ENCODE measurements at regions not wholly inside any gene's neighbourhood (a gene's known extent, or its start where the extent isn't known, plus 50 kb on each side); places are given as distances from the start of the nearest gene placed in this dataset.
"Not testable (repeated sequence)": the region's sequence is repeated elsewhere in the genome, so short reads cannot be mapped to it uniquely, and the experiment has no call there.

- no peaks in the 10 kb centered on the region for H3K36me3 Mint-ChIP-seq
- no peak for DNase-seq
- POLR2A ChIA-PET: no interaction called here
- H3K27ac Mint-ChIP-seq: no peak overlapping the region
- ATAC-seq: no peak
- H3K4me3 Mint-ChIP-seq: no peak overlapping the region
- no peaks in the 10 kb centered on the region for H3K9me3 Mint-ChIP-seq
- no peaks in the 10 kb centered on the region for H3K4me1 Mint-ChIP-seq
- H3K27me3 Mint-ChIP-seq: no peaks in the 10 kb centered on the region
These were observed 75.2 kb upstream of the SLC4A7 start for GRCh38 chr3:27559381-27559780.

GRCh38 chr3:27557411-27557810 lies 73.2 kb upstream of the SLC4A7 start:
- DNase-seq: no peak
- H3K27me3 Mint-ChIP-seq: no peaks in the 10 kb centered on the region
- no peak for ATAC-seq
- H3K36me3 Mint-ChIP-seq: no peaks in the 10 kb centered on the region
- POLR2A ChIA-PET: no interaction called here
- no peak overlapping the region for H3K4me3 Mint-ChIP-seq
- H3K9me3 Mint-ChIP-seq: peaks cover 0 to 6% (median 0%) of the 10 kb centered on the region in 9 donors
- no peaks in the 10 kb centered on the region for H3K4me1 Mint-ChIP-seq
- H3K27ac Mint-ChIP-seq: no peak overlapping the region

- Mint-ChIP-seq H3K27me3 (peaks cover 0 to under 1% (median 0%) of the 10 kb centered on the region in 5 donors), H3K27ac (no peak overlapping the region), H3K4me3 (no peak overlapping the region), H3K36me3 (no peaks in the 10 kb centered on the region), H3K4me1 (no peaks in the 10 kb centered on the region), H3K9me3 (peaks cover 0 to 11% (median 0%) of the 10 kb centered on the region in 9 donors)
- POLR2A ChIA-PET: no interaction called here
- ATAC-seq: no peak
- DNase-seq: no peak
These were observed 72.7 kb upstream of the SLC4A7 start for GRCh38 chr3:27556887-27557286.

GRCh38 chr3:27554706-27555105 lies 70.5 kb upstream of the SLC4A7 start:
- H3K27ac Mint-ChIP-seq: no peak overlapping the region
- H3K9me3 Mint-ChIP-seq: peaks cover 0 to 15% (median 0%) of the 10 kb centered on the region in 9 donors
- H3K4me1 Mint-ChIP-seq: no peaks in the 10 kb centered on the region
- ATAC-seq: no peak
- peaks cover 0 to 14% (median 0%) of the 10 kb centered on the region in 5 donors for H3K27me3 Mint-ChIP-seq
- no peak overlapping the region for H3K4me3 Mint-ChIP-seq
- POLR2A ChIA-PET: no interaction called here
- DNase-seq: no peak
- H3K36me3 Mint-ChIP-seq: no peaks in the 10 kb centered on the region

GRCh38 chr3:27553886-27554540 lies 69.8 kb upstream of the SLC4A7 start:
- no peak overlapping the region for H3K27ac Mint-ChIP-seq
- peaks cover 0 to 17% (median 0%) of the 10 kb centered on the region in 5 donors for H3K27me3 Mint-ChIP-seq
- H3K9me3 Mint-ChIP-seq: peaks cover 0 to 15% (median 0%) of the 10 kb centered on the region in 9 donors

GRCh38 chr3:27552708-27553107 lies 68.5 kb upstream of the SLC4A7 start:
- H3K27me3 Mint-ChIP-seq: peaks cover 0 to 17% (median 0%) of the 10 kb centered on the region in 5 donors
- peaks cover 0 to 15% (median 0%) of the 10 kb centered on the region in 9 donors for H3K9me3 Mint-ChIP-seq
- DNase-seq, H3K4me1 Mint-ChIP-seq, POLR2A ChIA-PET, ATAC-seq, H3K27ac Mint-ChIP-seq, H3K36me3 Mint-ChIP-seq, H3K4me3 Mint-ChIP-seq: not testable (repeated sequence)

More at GRCh38 chr3:27553886-27554540, 69.8 kb upstream of the SLC4A7 start:
- DNase-seq (no peak), ATAC-seq (no peak)
- Mint-ChIP-seq H3K4me1 (no peaks in the 10 kb centered on the region), H3K4me3 (no peak overlapping the region), H3K36me3 (no peaks in the 10 kb centered on the region)
- POLR2A ChIA-PET: no interaction called here

- H3K36me3 Mint-ChIP-seq, POLR2A ChIA-PET, ATAC-seq, DNase-seq, H3K4me1 Mint-ChIP-seq, H3K27ac Mint-ChIP-seq, H3K4me3 Mint-ChIP-seq: not testable (repeated sequence)
- Mint-ChIP-seq H3K27me3 (peaks cover 0 to 17% (median 0%) of the 10 kb centered on the region in 5 donors), H3K9me3 (peaks cover 0 to 15% (median 0%) of the 10 kb centered on the region in 9 donors)
These were observed 67.2 kb upstream of the SLC4A7 start for GRCh38 chr3:27551413-27551812.

GRCh38 chr3:27545061-27545460 lies 60.9 kb upstream of the SLC4A7 start:
- Mint-ChIP-seq H3K36me3 (no peaks in the 10 kb centered on the region), H3K27me3 (peaks cover 0 to 7% (median 0%) of the 10 kb centered on the region in 5 donors), H3K9me3 (no peaks in the 10 kb centered on the region), H3K4me3 (no peak overlapping the region), H3K4me1 (no peaks in the 10 kb centered on the region), H3K27ac (no peak overlapping the region)
- no peak for ATAC-seq
- DNase-seq: no peak
- POLR2A ChIA-PET: no interaction called here

- Mint-ChIP-seq H3K36me3 (no peaks in the 10 kb centered on the region), H3K27ac (no peak overlapping the region)
- no peak for ATAC-seq
These were observed 60.2 kb upstream of the SLC4A7 start for GRCh38 chr3:27544372-27544865.

GRCh38 chr3:27542476-27542875 lies 58.3 kb upstream of the SLC4A7 start:
- no peaks in the 10 kb centered on the region for H3K4me1 Mint-ChIP-seq
- ATAC-seq (no peak), DNase-seq (no peak)
- no peak overlapping the region for H3K4me3 Mint-ChIP-seq
- no peak overlapping the region for H3K27ac Mint-ChIP-seq
- H3K36me3 Mint-ChIP-seq: no peaks in the 10 kb centered on the region
- H3K27me3 Mint-ChIP-seq: peaks cover 0 to 1% (median 0%) of the 10 kb centered on the region in 5 donors
- POLR2A ChIA-PET: no interaction called here
- no peaks in the 10 kb centered on the region for H3K9me3 Mint-ChIP-seq

More at GRCh38 chr3:27544372-27544865, 60.2 kb upstream of the SLC4A7 start:
- Mint-ChIP-seq H3K4me1 (no peaks in the 10 kb centered on the region), H3K9me3 (no peaks in the 10 kb centered on the region), H3K27me3 (peaks cover 0 to 1% (median 0%) of the 10 kb centered on the region in 5 donors), H3K4me3 (no peak overlapping the region)
- POLR2A ChIA-PET: no interaction called here
- no peak for DNase-seq

GRCh38 chr3:27540231-27540630 lies 56.0 kb upstream of the SLC4A7 start:
- Mint-ChIP-seq H3K9me3 (no peaks in the 10 kb centered on the region), H3K4me1 (no peaks in the 10 kb centered on the region)
- DNase-seq: no peak

GRCh38 chr3:27536491-27536890 lies 52.3 kb upstream of the SLC4A7 start:
- Mint-ChIP-seq H3K27ac (no peak overlapping the region), H3K36me3 (no peaks in the 10 kb centered on the region), H3K4me3 (no peak overlapping the region), H3K9me3 (no peaks in the 10 kb centered on the region), H3K4me1 (peaks cover 0 to 16% (median 5%) of the 10 kb centered on the region in 4 donors), H3K27me3 (peaks cover 0 to 1% (median 0%) of the 10 kb centered on the region in 5 donors)
- no peak for DNase-seq
- no peak for ATAC-seq
- POLR2A ChIA-PET: interaction anchor here (0.5 kb wide), 1 partner anchor 144 kb away, joined by 3 read pairs; no protein-coding TSS in a partner anchor

More at GRCh38 chr3:27540231-27540630, 56.0 kb upstream of the SLC4A7 start:
- POLR2A ChIA-PET: no interaction called here
- Mint-ChIP-seq H3K36me3 (no peaks in the 10 kb centered on the region), H3K27ac (no peak overlapping the region), H3K27me3 (peaks cover 0 to 1% (median 0%) of the 10 kb centered on the region in 5 donors), H3K4me3 (no peak overlapping the region)
- ATAC-seq: no peak

- H3K36me3 Mint-ChIP-seq: no peaks in the 10 kb centered on the region
- POLR2A ChIA-PET: interaction anchor here (0.5 kb wide), 1 partner anchor 145 kb away, joined by 3 read pairs; no protein-coding TSS in a partner anchor
These were observed 51.7 kb upstream of the SLC4A7 start for GRCh38 chr3:27535809-27536392.

More at GRCh38 chr3:27535809-27536392, 51.7 kb upstream of the SLC4A7 start:
- ATAC-seq (no peak), DNase-seq (no peak)
- Mint-ChIP-seq H3K27me3 (no peaks in the 10 kb centered on the region), H3K27ac (peak overlapping the region in 1 of 10 donors; percentile 84), H3K9me3 (no peaks in the 10 kb centered on the region), H3K4me1 (peaks cover 0 to 16% (median 5%) of the 10 kb centered on the region in 4 donors), H3K4me3 (no peak overlapping the region)
